OCI-LY1 (cell line): ENCODE measurements at regions not wholly inside any gene's neighbourhood (a gene's known extent, or its start where the extent isn't known, plus 50 kb on each side); places are given as distances from the start of the nearest gene placed in this dataset.

Experiments
- CTCF ChIP-seq: fragments of 200-600 bp; sonication (generic), shearing (Covaris generic); IDR thresholded peaks from 2 replicates; pipeline ENCODE4 v1.5.1; 2017; ENCODE audit warnings: mild to moderate bottlenecking, antibody characterized with exemption, low read length, moderate library complexity, mixed read lengths
- EZH2 ChIP-seq: fragments of 200-600 bp; sonication (generic), shearing (Covaris generic); IDR thresholded peaks from 2 replicates; pipeline ENCODE4 v1.8.0; 2017; ENCODE audit warnings: borderline replicate concordance, mixed run types, mild to moderate bottlenecking, antibody characterized with exemption, low read length, moderate library complexity, mixed read lengths

DNA sequence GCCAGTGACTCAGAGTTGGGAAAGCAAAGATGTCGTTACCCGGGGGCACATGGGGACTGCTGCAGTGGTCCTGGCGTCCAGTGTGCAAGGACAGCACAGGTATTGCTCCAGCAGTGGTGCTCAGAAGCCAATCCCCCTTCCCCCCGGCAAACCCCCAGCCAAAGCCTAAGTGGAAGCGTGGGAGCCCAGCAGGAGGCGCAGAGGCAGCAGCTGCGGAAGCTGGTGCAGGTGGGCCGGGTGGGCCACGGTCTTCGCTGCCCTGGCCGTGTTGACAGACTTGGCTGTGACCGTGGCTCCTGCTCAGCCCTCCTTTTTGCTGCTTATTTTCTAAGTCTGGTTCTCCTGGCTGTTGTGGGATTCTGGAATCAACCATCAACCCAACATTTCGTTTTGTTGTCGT, 369.8 kb upstream of the ST6GAL2 start:
- TF ChIP-seq CTCF (no peak), EZH2 (no peak)
